ENCODE measurements at regions not wholly inside any gene's neighbourhood (a gene's known extent, or its start where the extent isn't known, plus 50 kb on each side); places are given as distances from the start of the nearest gene placed in this dataset.

GRCh38 chr4:60155088-60155487 lies 1045.0 kb upstream of the ADGRL3 start:
- H3K27ac ChIP-seq (ENCODE audit: insufficient read length, low read depth, low read length): no peak overlapping the region
- no peak overlapping the region for H3K56ac ChIP-seq (ENCODE audit: insufficient read length, low read depth, low read length)
- Mint-ChIP-seq H3K4me3 (no peak overlapping the region), H3K27me3 (ENCODE audit: low read depth) (no peaks in the 10 kb centered on the region), H3K27ac (no peak overlapping the region), H3K4me1 (no peaks in the 10 kb centered on the region), H3K9me3 (peaks cover 14 to 22% of the 10 kb centered on the region in 2 experiments; a peak in 4 of 5 replicates), H3K36me3 (ENCODE audit: insufficient read depth in 1 of 3, low read depth in 3 of 3) (peaks cover 0 to 14% (median 4%) of the 10 kb centered on the region in 3 experiments; a peak in 5 of 7 replicates)
- no peak overlapping the region for H2BK120ac ChIP-seq (ENCODE audit: low read depth, low read length, poor library complexity, severe bottlenecking)
- H3K4me2 ChIP-seq (ENCODE audit: insufficient read depth, insufficient read length, low read length): no peak overlapping the region
- H2BK12ac ChIP-seq (ENCODE audit: insufficient read length, low read depth, low read length): no peak overlapping the region
- H3K27me3 ChIP-seq (ENCODE audit: insufficient read depth, low read length): no peaks in the 10 kb centered on the region
- no peak overlapping the region for H2BK15ac ChIP-seq (ENCODE audit: low read depth, low read length)
- no peak overlapping the region for H3K9ac ChIP-seq (ENCODE audit: extremely low read depth, insufficient read length, low read length)
- H2AFZ ChIP-seq (ENCODE audit: low read length): no peak overlapping the region
- H3K4me1 ChIP-seq (ENCODE audit: insufficient read depth, low read length): no peaks in the 10 kb centered on the region
- H4K5ac ChIP-seq (ENCODE audit: insufficient read length, low read depth, low read length): no peak overlapping the region
- no peak overlapping the region for H3K14ac ChIP-seq (ENCODE audit: insufficient read depth, low read length)
- no peak overlapping the region for H3K4ac ChIP-seq (ENCODE audit: low read depth, low read length)
- H4K8ac ChIP-seq (replicated peaks; ENCODE audit: insufficient read length, low read depth, low read length): no peak overlapping the region
- TF ChIP-seq CTCF (conservative IDR thresholded peaks at IDR 0.05): no peak
- DNase-seq: no peak
- no peaks in the 10 kb centered on the region for H3K23me2 ChIP-seq (ENCODE audit: insufficient read length, low read depth, low read length, poor library complexity, severe bottlenecking)
- no peak overlapping the region for H3T11ph ChIP-seq (ENCODE audit: low read length)
- H3K79me2 ChIP-seq (ENCODE audit: insufficient read depth, low read length): no peaks in the 10 kb centered on the region
- H4K20me1 ChIP-seq (ENCODE audit: control insufficient read depth, insufficient read depth, insufficient read length): no peaks in the 10 kb centered on the region
- no CpG with 5 or more reads among the region's 5 CpGs for WGBS (ENCODE audit: extremely low coverage, insufficient read length, low lambda C conversion rate)
- no peak overlapping the region for H3K18ac ChIP-seq (ENCODE audit: insufficient read length, low read depth, low read length)
- H2AK5ac ChIP-seq (ENCODE audit: insufficient read length, low read length): no peak overlapping the region
- H2BK20ac ChIP-seq (ENCODE audit: low read depth, low read length, poor library complexity, severe bottlenecking): no peak overlapping the region
- no peak overlapping the region for H3K23ac ChIP-seq (ENCODE audit: insufficient read length, low read depth, low read length)
- no peak overlapping the region for H2BK5ac ChIP-seq (ENCODE audit: insufficient read length, low read length)
- H3K9me3 ChIP-seq (ENCODE audit: control insufficient read depth, low read depth, low read length): no peaks in the 10 kb centered on the region
- no peak overlapping the region for H4K91ac ChIP-seq (ENCODE audit: insufficient read length, low read depth, low read length)
- H3K79me1 ChIP-seq (ENCODE audit: insufficient read depth, low read depth, low read length, poor library complexity, severe bottlenecking): no peaks in the 10 kb centered on the region

Measured in H9 (cell line).